ENCODE measurements at regions not wholly inside any gene's neighbourhood (a gene's known extent, or its start where the extent isn't known, plus 50 kb on each side); places are given as distances from the start of the nearest gene placed in this dataset.

DNA sequence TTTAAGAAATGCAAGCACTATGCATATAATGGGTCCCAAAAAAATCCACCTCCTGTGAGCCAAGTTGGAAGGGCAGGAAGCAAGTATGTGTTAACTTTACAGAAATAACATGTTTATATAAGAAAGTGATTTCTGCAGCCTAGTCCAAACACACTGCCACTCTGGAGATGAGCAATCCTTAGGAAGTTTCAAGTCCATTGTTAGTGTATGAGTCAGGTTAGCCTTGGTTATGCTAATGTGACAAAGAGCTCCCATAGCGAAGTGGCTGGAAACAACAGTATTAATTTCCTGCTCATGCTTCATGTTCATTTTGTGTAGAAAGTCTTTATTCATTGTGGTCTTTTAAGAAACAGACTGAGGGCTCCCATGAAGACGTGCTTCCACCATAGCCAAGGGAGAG is 121.4 kb downstream of the TBXT start:
- TF ChIP-seq POLR2A (IDR thresholded peaks at IDR 0.05) = no peak
- TF ChIP-seq, protein P1, sequence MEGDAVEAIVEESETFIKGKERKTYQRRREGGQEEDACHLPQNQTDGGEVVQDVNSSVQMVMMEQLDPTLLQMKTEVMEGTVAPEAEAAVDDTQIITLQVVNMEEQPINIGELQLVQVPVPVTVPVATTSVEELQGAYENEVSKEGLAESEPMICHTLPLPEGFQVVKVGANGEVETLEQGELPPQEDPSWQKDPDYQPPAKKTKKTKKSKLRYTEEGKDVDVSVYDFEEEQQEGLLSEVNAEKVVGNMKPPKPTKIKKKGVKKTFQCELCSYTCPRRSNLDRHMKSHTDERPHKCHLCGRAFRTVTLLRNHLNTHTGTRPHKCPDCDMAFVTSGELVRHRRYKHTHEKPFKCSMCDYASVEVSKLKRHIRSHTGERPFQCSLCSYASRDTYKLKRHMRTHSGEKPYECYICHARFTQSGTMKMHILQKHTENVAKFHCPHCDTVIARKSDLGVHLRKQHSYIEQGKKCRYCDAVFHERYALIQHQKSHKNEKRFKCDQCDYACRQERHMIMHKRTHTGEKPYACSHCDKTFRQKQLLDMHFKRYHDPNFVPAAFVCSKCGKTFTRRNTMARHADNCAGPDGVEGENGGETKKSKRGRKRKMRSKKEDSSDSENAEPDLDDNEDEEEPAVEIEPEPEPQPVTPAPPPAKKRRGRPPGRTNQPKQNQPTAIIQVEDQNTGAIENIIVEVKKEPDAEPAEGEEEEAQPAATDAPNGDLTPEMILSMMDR (IDR thresholded peaks at IDR 0.05) = no peak

Measured in right lobe of liver (tissue), 4 donors.